HG02840 (cell line): ENCODE measurements at regions not wholly inside any gene's neighbourhood (a gene's known extent, or its start where the extent isn't known, plus 50 kb on each side); places are given as distances from the start of the nearest gene placed in this dataset.
"Not testable (repeated sequence)": the region's sequence is repeated elsewhere in the genome, so short reads cannot be mapped to it uniquely, and the experiment has no call there.

Experiments
- ATAC-seq: cut with Tn5 transposase; IDR thresholded peaks from one replicate; pipeline ENCODE4 v1.9.1; 2021; ENCODE audit warnings: mild to moderate bottlenecking, moderate library complexity, moderate number of reproducible peaks; ENCODE audit not compliant: unreplicated experiment, low FRiP score

GRCh38 chr12:90515199-90516175, 439.5 kb downstream of the CCER1 start:
- no peak for ATAC-seq

- ATAC-seq: no peak
Observed at GRCh38 chr12:90514325-90514724, 440.7 kb downstream of the CCER1 start.

GRCh38 chr12:90512518-90512917, 442.5 kb downstream of the CCER1 start:
- no peak for ATAC-seq

- no peak for ATAC-seq
Observed at GRCh38 chr12:90510948-90511347, 444.0 kb downstream of the CCER1 start.

GRCh38 chr12:90504806-90505205, 450.2 kb downstream of the CCER1 start:
- no peak for ATAC-seq

- ATAC-seq: no peak
Observed at GRCh38 chr12:90502070-90502469, 452.9 kb downstream of the CCER1 start.

- ATAC-seq: no peak
Observed at GRCh38 chr12:90501412-90501811, 453.6 kb downstream of the CCER1 start.

GRCh38 chr12:90499795-90500194, 455.2 kb downstream of the CCER1 start:
- ATAC-seq: no peak

- no peak for ATAC-seq
Observed at GRCh38 chr12:90497923-90498545, 456.9 kb downstream of the CCER1 start.

GRCh38 chr12:90490355-90490754, 464.6 kb downstream of the CCER1 start:
- ATAC-seq: no peak

GRCh38 chr12:90489141-90489540, 465.8 kb downstream of the CCER1 start:
- ATAC-seq: no peak

GRCh38 chr12:90485560-90485959, 469.4 kb downstream of the CCER1 start:
- ATAC-seq: no peak

- ATAC-seq: no peak
Observed at GRCh38 chr12:90484094-90484493, 470.9 kb downstream of the CCER1 start.

GRCh38 chr12:90481748-90482147, 473.2 kb downstream of the CCER1 start:
- ATAC-seq: no peak

- no peak for ATAC-seq
Observed at GRCh38 chr12:90479237-90479636, 475.7 kb downstream of the CCER1 start.

GRCh38 chr12:90473831-90474230, 481.1 kb downstream of the CCER1 start:
- ATAC-seq: no peak

GRCh38 chr12:90460681-90461080, 494.3 kb downstream of the CCER1 start:
- no peak for ATAC-seq

GRCh38 chr12:90456248-90456647, 498.7 kb downstream of the CCER1 start:
- no peak for ATAC-seq

- no peak for ATAC-seq
Observed at GRCh38 chr12:90455756-90456155, 499.2 kb downstream of the CCER1 start.

GRCh38 chr12:90449611-90450010, 505.4 kb downstream of the CCER1 start:
- ATAC-seq: no peak

- ATAC-seq: not testable (repeated sequence)
Observed at GRCh38 chr12:90443466-90443865, 511.5 kb downstream of the CCER1 start.

GRCh38 chr12:90441431-90441830, 513.5 kb downstream of the CCER1 start:
- no peak for ATAC-seq
